ENCODE measurements at regions not wholly inside any gene's neighbourhood (a gene's known extent, or its start where the extent isn't known, plus 50 kb on each side); places are given as distances from the start of the nearest gene placed in this dataset.

- ChIA-PET POLR2A (no interaction called here), CTCF (interaction anchor here (0.9 to 1.4 kb wide), 2 partner anchors 11 to 81 kb away, joined by 3 read pairs; no protein-coding TSS in a partner anchor)
- 75% methylated on average over 12 of the region's 15 CpGs for WGBS (ENCODE audit: missing lambda C conversion rate)
- Histone ChIP-seq H3K9me3 (0 out of 3 replicates have a peak, but pooled peaks cover 7% of the 10 kb centered on the region), H3K4me2 (no peak overlapping the region), H3K4me1 (no peaks in the 10 kb centered on the region), H3K4me3 (no peak overlapping the region), H3K27ac (no peak overlapping the region)
- FAIRE-seq (no peak), ATAC-seq (no peak), DNase-seq (ENCODE audit: low read depth in 1 of 2, low spot score in 1 of 2) (no peak)
- TF ChIP-seq RAD21 (conservative IDR thresholded peaks at IDR 0.05 in 1 of 2, IDR thresholded peaks at IDR 0.05 in 1 of 2) (no peak), POLR2AphosphoS2 (conservative IDR thresholded peaks at IDR 0.05; ENCODE audit: low read length) (no peak), ZFP36 (IDR thresholded peaks at IDR 0.05; ENCODE audit: borderline replicate concordance, partially characterized antibody) (no peak), NPAS2 (CRISPR knock-in tag; IDR thresholded peaks at IDR 0.05; ENCODE audit: borderline replicate concordance) (no peak), HOXB13 (CRISPR knock-in tag; IDR thresholded peaks at IDR 0.05; ENCODE audit: low read depth) (no peak), CHD4 (IDR thresholded peaks at IDR 0.05; ENCODE audit: borderline replicate concordance) (no peak), REST (IDR thresholded peaks at IDR 0.05) (no peak), EHF (CRISPR knock-in tag; IDR thresholded peaks at IDR 0.05) (no peak), E2F6 (IDR thresholded peaks at IDR 0.05; ENCODE audit: borderline replicate concordance, low read depth) (no peak), ESRRA (IDR thresholded peaks at IDR 0.05; ENCODE audit: borderline replicate concordance, low read length) (no peak), CEBPB (IDR thresholded peaks at IDR 0.05) (no peak), EP300 (IDR thresholded peaks at IDR 0.05) (no peak), HDAC2 (IDR thresholded peaks at IDR 0.05) (no peak), HES2 (IDR thresholded peaks at IDR 0.05) (no peak), FOXS1 (CRISPR knock-in tag; IDR thresholded peaks at IDR 0.05) (no peak), ZC3H11A (IDR thresholded peaks at IDR 0.05) (no peak), FOSB (CRISPR knock-in tag; IDR thresholded peaks at IDR 0.05) (no peak), PBX3 (IDR thresholded peaks at IDR 0.05) (no peak), HMGXB4 (CRISPR knock-in tag; IDR thresholded peaks at IDR 0.05; ENCODE audit: borderline replicate concordance) (no peak), CTCF (IDR thresholded peaks at IDR 0.05) (no peak)
Measured at GRCh38 chr12:124096109-124096508, 123.1 kb downstream of the ZNF664 start.
